H1 (cell line): ENCODE measurements at regions not wholly inside any gene's neighbourhood (a gene's known extent, or its start where the extent isn't known, plus 50 kb on each side); places are given as distances from the start of the nearest gene placed in this dataset.
"Not testable (repeated sequence)": the region's sequence is repeated elsewhere in the genome, so short reads cannot be mapped to it uniquely, and the experiment has no call there.

Source experiments
- CHD2 ChIP-seq: IDR thresholded peaks from 2 replicates; pipeline ENCODE4 v1.6.1; 2012; ENCODE audit warnings: low read length, improper control_type of control experiment
- EP300 ChIP-seq, 2 experiments: IDR thresholded peaks; 1 replicate in 1 of 2; 2 replicates in 1 of 2; pipeline ENCODE4 v1.6.1; 2011 to 2012; ENCODE audit warnings: low read depth in 2 of 2, low read length in 2 of 2, mild to moderate bottlenecking in 2 of 2, borderline replicate concordance in 1 of 2, inconsistent platforms in 1 of 2, moderate library complexity in 1 of 2
- EZH2 ChIP-seq: fragments of 200-600 bp; sonication (generic); IDR thresholded peaks from 2 replicates; pipeline ENCODE4 v1.7.1; 2012; ENCODE audit warnings: low read depth, mild to moderate bottlenecking, moderate library complexity, low read length, inconsistent platforms; ENCODE audit not compliant: severe bottlenecking
- HDAC6 ChIP-seq: IDR thresholded peaks from one replicate; pipeline ENCODE4 v1.7.1; 2012; ENCODE audit warnings: low read depth, mild to moderate bottlenecking, inconsistent platforms, low read length, moderate library complexity
- JUN ChIP-seq: IDR thresholded peaks from 2 replicates; pipeline ENCODE4 v1.6.1; 2011; ENCODE audit warnings: low read depth, mild to moderate bottlenecking, improper control_type of control experiment, low read length
- KDM5A ChIP-seq: fragments of 200-600 bp; IDR thresholded peaks from 2 replicates; pipeline ENCODE4 v1.7.1; 2012; ENCODE audit warnings: mild to moderate bottlenecking, low read length, inconsistent platforms, mixed read lengths
- MAFK ChIP-seq: IDR thresholded peaks from 2 replicates; pipeline ENCODE4 v1.6.1; 2012; ENCODE audit warnings: low read depth, mild to moderate bottlenecking, improper control_type of control experiment, low read length
- POLR2A ChIP-seq, 2 experiments: IDR thresholded peaks; 1 replicate in 1 of 2; 2 replicates in 1 of 2; pipeline ENCODE4 v1.6.1; 2011; ENCODE audit warnings: low read depth in 2 of 2, low read length in 2 of 2, mild to moderate bottlenecking in 2 of 2; ENCODE audit errors: control extremely low read depth in 1 of 2
- POLR2AphosphoS5 ChIP-seq: IDR thresholded peaks from 2 replicates; pipeline ENCODE4 v1.6.1; 2011; ENCODE audit warnings: low read depth, low read length
- RAD21 ChIP-seq, 2 experiments: IDR thresholded peaks in 1 of 2; conservative IDR thresholded peaks in 1 of 2; 2 replicates each; pipeline ENCODE4 v1.6.1; 2011; ENCODE audit warnings: low read depth in 2 of 2, low read length in 2 of 2, improper control_type of control experiment in 1 of 2, inconsistent platforms in 1 of 2, mild to moderate bottlenecking in 1 of 2, moderate library complexity in 1 of 2
- SIN3A ChIP-seq, 2 experiments: IDR thresholded peaks in 1 of 2; conservative IDR thresholded peaks in 1 of 2; 2 replicates each; pipeline ENCODE4 v1.6.1; 2011 to 2012; ENCODE audit warnings: low read length in 2 of 2, improper control_type of control experiment in 1 of 2, low read depth in 1 of 2, mild to moderate bottlenecking in 1 of 2
- TF ChIP-seq, protein P1 (sequence below), 3 experiments: IDR thresholded peaks; 1 replicate in 2 of 3; 2 replicates in 1 of 3; pipeline versions ENCODE4 v1.5.1 to v1.6.1; 2011; ENCODE audit warnings: low read length in 3 of 3, mild to moderate bottlenecking in 3 of 3, inconsistent platforms in 2 of 3, low read depth in 1 of 3, moderate library complexity in 1 of 3; ENCODE audit not compliant: insufficient read depth in 1 of 3; ENCODE audit errors: control extremely low read depth in 1 of 3
- TF ChIP-seq, protein P2 (sequence below): IDR thresholded peaks from 2 replicates; pipeline ENCODE4 v1.6.1; 2011; ENCODE audit warnings: low read depth, mild to moderate bottlenecking, low read length; ENCODE audit not compliant: insufficient read depth

DNA sequence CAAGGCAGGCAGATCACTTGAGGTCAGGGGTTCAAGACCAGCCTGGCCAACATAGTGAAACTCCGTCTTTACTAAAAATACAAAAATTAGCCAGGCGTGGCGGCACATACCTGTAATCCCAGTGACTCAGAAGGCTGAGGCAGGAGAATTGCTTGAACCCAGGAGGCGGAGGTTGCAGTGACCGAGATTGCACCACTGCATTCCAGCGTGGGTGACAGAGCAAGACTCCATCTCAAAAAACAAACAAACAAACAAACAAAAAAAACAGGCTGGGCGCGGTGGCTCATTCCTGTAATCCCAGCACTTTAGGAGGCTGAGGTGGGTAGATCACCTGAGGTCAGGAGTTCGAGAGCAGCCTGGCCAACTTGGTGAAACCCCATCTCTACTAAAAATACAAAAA, 122.8 kb upstream of the PABPC3 start:
- TF ChIP-seq, protein P1, sequence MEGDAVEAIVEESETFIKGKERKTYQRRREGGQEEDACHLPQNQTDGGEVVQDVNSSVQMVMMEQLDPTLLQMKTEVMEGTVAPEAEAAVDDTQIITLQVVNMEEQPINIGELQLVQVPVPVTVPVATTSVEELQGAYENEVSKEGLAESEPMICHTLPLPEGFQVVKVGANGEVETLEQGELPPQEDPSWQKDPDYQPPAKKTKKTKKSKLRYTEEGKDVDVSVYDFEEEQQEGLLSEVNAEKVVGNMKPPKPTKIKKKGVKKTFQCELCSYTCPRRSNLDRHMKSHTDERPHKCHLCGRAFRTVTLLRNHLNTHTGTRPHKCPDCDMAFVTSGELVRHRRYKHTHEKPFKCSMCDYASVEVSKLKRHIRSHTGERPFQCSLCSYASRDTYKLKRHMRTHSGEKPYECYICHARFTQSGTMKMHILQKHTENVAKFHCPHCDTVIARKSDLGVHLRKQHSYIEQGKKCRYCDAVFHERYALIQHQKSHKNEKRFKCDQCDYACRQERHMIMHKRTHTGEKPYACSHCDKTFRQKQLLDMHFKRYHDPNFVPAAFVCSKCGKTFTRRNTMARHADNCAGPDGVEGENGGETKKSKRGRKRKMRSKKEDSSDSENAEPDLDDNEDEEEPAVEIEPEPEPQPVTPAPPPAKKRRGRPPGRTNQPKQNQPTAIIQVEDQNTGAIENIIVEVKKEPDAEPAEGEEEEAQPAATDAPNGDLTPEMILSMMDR (IDR thresholded peaks at IDR 0.05; ENCODE audit: control extremely low read depth in 1 of 3, insufficient read depth in 1 of 3, low read depth in 1 of 3, low read length in 3 of 3): not testable (repeated sequence)
- not testable (repeated sequence) for TF ChIP-seq KDM5A; EZH2; POLR2A (IDR thresholded peaks at IDR 0.05; ENCODE audit: control extremely low read depth in 1 of 2, low read depth in 2 of 2, low read length in 2 of 2); RAD21 (IDR thresholded peaks at IDR 0.05 in 1 of 2, conservative IDR thresholded peaks at IDR 0.05 in 1 of 2; ENCODE audit: low read depth in 2 of 2, low read length in 2 of 2); POLR2AphosphoS5; EP300 (IDR thresholded peaks at IDR 0.05; ENCODE audit: borderline replicate concordance in 1 of 2, low read depth in 2 of 2, low read length in 2 of 2); JUN; SIN3A (conservative IDR thresholded peaks at IDR 0.05 in 1 of 2, IDR thresholded peaks at IDR 0.05 in 1 of 2; ENCODE audit: low read depth in 1 of 2, low read length in 2 of 2); MAFK; HDAC6; CHD2
- TF ChIP-seq, protein P2, sequence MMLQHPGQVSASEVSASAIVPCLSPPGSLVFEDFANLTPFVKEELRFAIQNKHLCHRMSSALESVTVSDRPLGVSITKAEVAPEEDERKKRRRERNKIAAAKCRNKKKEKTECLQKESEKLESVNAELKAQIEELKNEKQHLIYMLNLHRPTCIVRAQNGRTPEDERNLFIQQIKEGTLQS: not testable (repeated sequence)
